ENCODE measurements at regions not wholly inside any gene's neighbourhood (a gene's known extent, or its start where the extent isn't known, plus 50 kb on each side); places are given as distances from the start of the nearest gene placed in this dataset.

DNA sequence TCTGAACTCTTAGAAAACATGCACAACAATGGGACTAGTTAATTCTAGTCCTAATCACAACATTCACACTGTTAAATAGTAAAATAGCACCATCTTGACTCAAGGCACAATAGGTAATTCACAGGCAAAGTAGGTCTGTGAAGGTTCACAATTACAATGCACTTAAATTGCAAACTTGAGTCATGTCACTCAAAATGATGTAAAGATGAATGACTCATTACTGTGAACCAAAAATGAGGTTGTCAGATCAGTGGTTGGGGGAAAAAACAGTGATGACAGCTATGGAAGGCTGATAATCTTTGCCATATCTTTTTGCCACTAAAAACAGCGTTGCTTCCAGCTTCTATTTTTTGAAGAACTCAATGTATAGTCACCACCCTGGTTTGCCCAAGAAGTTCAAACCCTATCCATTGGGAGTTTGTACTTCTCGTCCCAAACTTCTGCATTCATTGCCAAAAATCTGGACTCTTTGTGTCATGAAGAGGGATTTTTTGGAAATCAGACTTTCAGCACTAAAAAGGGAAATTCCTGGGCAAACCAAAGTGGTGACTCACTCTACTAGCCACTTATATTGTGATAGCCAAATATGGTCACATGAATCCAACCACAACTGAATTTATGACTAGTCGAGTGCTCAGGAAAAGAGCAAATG is 200.9 kb upstream of the TMTC4 start:
- DNase-seq (ENCODE audit: low read depth, low spot score): no peak
- H3K4me3 ChIP-seq (ENCODE audit: low read length): no peak overlapping the region

GRCh38 chr13:100872761-100873160 is 198.2 kb upstream of the TMTC4 start:
- no peak overlapping the region for H3K4me3 ChIP-seq (ENCODE audit: low read length)
- no peak for DNase-seq (ENCODE audit: low read depth, low spot score)

- DNase-seq (ENCODE audit: low read depth, low spot score): no peak
- H3K4me3 ChIP-seq (ENCODE audit: low read length): no peak overlapping the region
These were observed 196.3 kb upstream of the TMTC4 start for GRCh38 chr13:100870898-100871297.

- no peak for DNase-seq (ENCODE audit: low read depth, low spot score)
- no peak overlapping the region for H3K4me3 ChIP-seq (ENCODE audit: low read length)
These were observed 186.3 kb upstream of the TMTC4 start for GRCh38 chr13:100860866-100861265.

DNA sequence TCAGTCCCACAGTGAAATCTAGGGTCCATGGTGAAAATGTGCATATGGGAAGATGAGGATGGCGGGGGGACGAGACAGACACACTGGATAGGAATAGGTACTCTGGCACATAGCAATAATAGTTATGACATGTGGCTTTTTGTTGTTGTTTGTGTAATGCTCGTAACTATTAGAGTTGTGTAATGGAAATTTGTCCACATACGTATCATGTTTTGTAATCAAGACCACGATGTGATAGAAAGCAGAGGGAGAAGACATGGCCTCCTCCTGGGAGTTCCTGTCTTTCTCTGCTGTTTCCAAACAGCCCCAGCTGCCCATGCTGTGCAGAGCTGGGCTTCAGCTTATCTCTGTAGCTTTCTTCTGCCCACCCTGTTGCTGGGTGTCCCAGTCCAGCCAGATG is 185.3 kb upstream of the TMTC4 start:
- DNase-seq (ENCODE audit: low read depth, low spot score): no peak
- H3K4me3 ChIP-seq (ENCODE audit: low read length): no peak overlapping the region

- H3K4me3 ChIP-seq (ENCODE audit: low read length): no peak overlapping the region
- no peak for DNase-seq (ENCODE audit: low read depth, low spot score)
These were observed 180.6 kb upstream of the TMTC4 start for GRCh38 chr13:100855151-100855550.

DNA sequence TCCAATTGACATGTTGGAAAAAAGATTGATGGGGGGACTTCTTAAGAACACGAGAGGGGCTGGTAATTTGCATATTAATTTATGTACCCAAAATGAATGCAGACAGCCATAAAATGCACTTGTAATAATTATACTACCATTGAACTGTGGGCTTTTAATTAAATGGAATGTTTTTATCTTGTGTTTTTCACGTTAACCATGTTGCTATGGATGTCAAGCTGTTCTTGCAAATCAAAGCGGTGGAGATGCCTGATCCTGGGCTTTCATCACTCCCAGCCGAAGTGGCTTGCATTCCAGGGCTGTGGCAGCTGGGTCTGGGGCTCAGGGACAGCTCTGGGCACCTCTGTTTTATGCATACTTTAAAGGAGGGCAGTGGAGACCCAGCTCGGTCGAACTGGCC is 179.4 kb upstream of the TMTC4 start:
- DNase-seq (ENCODE audit: low read depth, low spot score): no peak
- no peak overlapping the region for H3K4me3 ChIP-seq (ENCODE audit: low read length)

GRCh38 chr13:100853434-100853833 is 178.8 kb upstream of the TMTC4 start:
- no peak for DNase-seq (ENCODE audit: low read depth, low spot score)
- H3K4me3 ChIP-seq (ENCODE audit: low read length): no peak overlapping the region

DNA sequence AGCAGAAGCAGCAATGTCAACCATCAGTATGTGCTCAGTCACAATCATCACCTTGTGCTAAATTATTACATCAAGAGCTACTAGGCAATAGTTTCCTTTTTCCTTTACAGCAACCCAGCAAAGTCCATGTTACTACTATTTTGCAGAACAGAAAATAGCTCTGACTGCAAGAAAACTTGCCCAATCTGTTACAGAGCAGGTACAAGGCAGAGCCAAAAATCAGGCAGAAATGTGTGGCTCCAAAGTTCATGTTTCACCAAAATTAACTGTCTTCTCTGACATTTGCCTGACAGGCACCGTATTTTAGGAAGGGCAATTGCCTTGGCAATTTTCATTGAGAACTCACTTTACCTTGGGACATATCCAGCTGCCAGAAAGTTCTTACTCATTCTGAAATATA is 177.6 kb upstream of the TMTC4 start:
- H3K4me3 ChIP-seq (ENCODE audit: low read length): no peak overlapping the region
- DNase-seq (ENCODE audit: low read depth, low spot score): no peak

GRCh38 chr13:100848304-100848703 is 173.7 kb upstream of the TMTC4 start:
- H3K4me3 ChIP-seq (ENCODE audit: low read length): no peak overlapping the region
- DNase-seq (ENCODE audit: low read depth, low spot score): no peak

- DNase-seq (ENCODE audit: low read depth, low spot score): no peak
- H3K4me3 ChIP-seq (ENCODE audit: low read length): no peak overlapping the region
These were observed 170.6 kb upstream of the TMTC4 start for GRCh38 chr13:100845128-100845757.

DNA sequence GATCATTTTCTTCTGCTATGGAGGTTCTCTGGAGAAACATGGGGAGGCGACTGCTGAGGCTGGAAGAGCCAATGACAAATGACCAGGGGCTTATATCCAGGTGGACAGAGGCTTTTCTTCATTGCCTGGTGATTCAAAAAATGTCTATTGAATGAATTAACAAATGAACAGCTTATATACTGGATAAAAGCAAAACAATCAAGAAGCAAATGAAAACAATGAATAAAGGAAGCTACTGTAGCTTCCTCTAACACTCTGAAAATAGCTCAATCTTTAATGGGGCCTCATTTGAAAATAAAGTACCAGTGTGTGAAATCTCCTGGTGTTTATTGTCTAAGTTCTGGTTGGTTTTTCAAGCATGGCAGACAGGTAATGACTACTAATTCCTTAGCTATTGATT is 167.5 kb upstream of the TMTC4 start:
- no peak for DNase-seq (ENCODE audit: low read depth, low spot score)
- H3K4me3 ChIP-seq (ENCODE audit: low read length): no peak overlapping the region

GRCh38 chr13:100838387-100838786 is 163.8 kb upstream of the TMTC4 start:
- no peak for DNase-seq (ENCODE audit: low read depth, low spot score)

GRCh38 chr13:100837631-100838030 is 163.0 kb upstream of the TMTC4 start:
- H3K4me3 ChIP-seq (ENCODE audit: low read length): no peak overlapping the region
- DNase-seq (ENCODE audit: low read depth, low spot score): no peak

More at GRCh38 chr13:100838387-100838786, 163.8 kb upstream of the TMTC4 start:
- H3K4me3 ChIP-seq (ENCODE audit: low read length): no peak overlapping the region

DNA sequence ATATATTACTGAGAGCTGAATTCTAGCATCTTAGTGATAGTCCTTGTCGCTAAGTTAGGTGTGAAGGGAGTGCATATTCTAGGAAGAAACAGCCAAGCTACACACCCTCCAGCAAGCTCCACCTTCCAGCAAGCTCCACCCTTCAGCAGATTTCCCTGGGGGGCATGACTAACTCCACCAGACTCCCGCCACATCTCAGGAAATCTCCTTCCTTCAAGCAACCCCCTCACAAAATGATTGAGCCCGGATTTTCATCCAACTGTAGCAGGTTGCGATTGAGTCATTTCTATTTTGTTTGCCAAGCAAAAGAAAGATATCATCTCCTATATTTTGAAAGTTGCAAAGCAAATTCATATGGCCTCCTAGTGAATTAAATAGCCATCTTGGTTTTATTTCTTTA is 162.1 kb upstream of the TMTC4 start:
- H3K4me3 ChIP-seq (ENCODE audit: low read length): no peak overlapping the region
- DNase-seq (ENCODE audit: low read depth, low spot score): no peak

GRCh38 chr13:100835695-100836094 is 161.1 kb upstream of the TMTC4 start:
- H3K4me3 ChIP-seq (ENCODE audit: low read length): no peak overlapping the region
- DNase-seq (ENCODE audit: low read depth, low spot score): no peak

- DNase-seq (ENCODE audit: low read depth, low spot score): no peak
- no peak overlapping the region for H3K4me3 ChIP-seq (ENCODE audit: low read length)
These were observed 158.8 kb upstream of the TMTC4 start for GRCh38 chr13:100833427-100833826.

- H3K4me3 ChIP-seq (ENCODE audit: low read length): no peak overlapping the region
- DNase-seq (ENCODE audit: low read depth, low spot score): peak; percentile 5
These were observed 153.6 kb upstream of the TMTC4 start for GRCh38 chr13:100828226-100828625.

GRCh38 chr13:100827489-100828176 is 153.0 kb upstream of the TMTC4 start:
- no peak for DNase-seq (ENCODE audit: low read depth, low spot score)
- H3K4me3 ChIP-seq (ENCODE audit: low read length): no peak overlapping the region

- no peak overlapping the region for H3K4me3 ChIP-seq (ENCODE audit: low read length)
- no peak for DNase-seq (ENCODE audit: low read depth, low spot score)
These were observed 151.8 kb upstream of the TMTC4 start for GRCh38 chr13:100826441-100826840.

GRCh38 chr13:100825557-100825956 is 151.0 kb upstream of the TMTC4 start:
- H3K4me3 ChIP-seq (ENCODE audit: low read length): no peak overlapping the region
- no peak for DNase-seq (ENCODE audit: low read depth, low spot score)

Data from Jurkat, Clone E6-1 (cell line).